ENCODE measurements at regions not wholly inside any gene's neighbourhood (a gene's known extent, or its start where the extent isn't known, plus 50 kb on each side); places are given as distances from the start of the nearest gene placed in this dataset.

DNA sequence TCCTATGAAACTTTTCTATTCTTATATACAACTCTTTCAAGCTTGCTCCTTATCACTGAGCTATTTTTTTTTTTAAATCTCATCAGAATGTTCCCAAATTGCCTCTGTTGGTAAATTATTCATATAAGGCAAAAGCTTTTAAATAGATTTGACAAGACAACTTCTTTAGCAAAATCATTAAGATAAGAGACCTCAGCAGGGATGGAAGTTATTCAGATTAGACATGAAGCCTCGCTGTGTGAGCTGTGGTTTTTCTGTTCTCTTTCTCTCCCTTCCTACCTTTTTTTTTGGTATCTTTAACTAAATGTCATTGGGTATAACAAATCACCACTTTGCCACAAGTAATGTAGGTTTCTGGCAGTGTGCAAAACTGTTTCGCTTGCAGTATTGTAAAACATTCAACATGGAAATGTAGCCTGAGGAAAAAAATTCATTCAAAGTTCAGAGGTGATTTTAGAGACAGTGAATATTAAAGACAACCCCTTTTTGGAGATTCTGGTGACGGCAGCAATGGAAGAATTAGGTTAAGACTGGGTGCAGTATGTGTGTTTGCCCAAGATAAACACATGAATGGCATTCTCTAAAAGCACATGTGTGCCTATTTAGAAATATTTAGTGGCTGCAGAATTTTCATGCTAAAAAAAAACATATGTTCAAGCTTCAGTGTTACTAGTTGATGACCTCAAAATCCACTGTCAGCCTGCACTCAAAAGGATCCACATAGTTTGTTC is 467.1 kb downstream of the ZNF608 start:
- DNase-seq (ENCODE audit: low spot score), result no peak
- intact Hi-C loops (cut with DNase I), result no loop called here

DNA sequence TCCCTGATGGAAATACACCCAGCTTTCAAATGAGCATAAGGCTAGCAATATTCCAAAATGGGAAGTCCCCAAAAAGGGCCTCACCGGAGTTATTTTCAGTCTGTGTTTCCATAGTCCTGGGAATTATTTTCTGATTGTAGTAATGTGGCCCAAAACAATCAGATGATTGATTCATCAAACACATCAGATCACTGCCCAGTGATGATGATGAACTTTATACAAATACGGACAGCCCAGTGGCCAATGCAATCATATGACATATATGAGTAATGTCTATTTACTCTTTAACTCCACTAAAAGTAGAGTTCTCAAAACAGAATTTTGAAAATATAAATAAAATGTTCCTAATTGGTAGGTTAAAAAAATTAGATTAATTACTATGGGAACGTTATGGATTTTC is 467.8 kb downstream of the ZNF608 start:
- DNase-seq (ENCODE audit: low spot score), result no peak
- intact Hi-C loops (cut with DNase I), result no loop called here

DNA sequence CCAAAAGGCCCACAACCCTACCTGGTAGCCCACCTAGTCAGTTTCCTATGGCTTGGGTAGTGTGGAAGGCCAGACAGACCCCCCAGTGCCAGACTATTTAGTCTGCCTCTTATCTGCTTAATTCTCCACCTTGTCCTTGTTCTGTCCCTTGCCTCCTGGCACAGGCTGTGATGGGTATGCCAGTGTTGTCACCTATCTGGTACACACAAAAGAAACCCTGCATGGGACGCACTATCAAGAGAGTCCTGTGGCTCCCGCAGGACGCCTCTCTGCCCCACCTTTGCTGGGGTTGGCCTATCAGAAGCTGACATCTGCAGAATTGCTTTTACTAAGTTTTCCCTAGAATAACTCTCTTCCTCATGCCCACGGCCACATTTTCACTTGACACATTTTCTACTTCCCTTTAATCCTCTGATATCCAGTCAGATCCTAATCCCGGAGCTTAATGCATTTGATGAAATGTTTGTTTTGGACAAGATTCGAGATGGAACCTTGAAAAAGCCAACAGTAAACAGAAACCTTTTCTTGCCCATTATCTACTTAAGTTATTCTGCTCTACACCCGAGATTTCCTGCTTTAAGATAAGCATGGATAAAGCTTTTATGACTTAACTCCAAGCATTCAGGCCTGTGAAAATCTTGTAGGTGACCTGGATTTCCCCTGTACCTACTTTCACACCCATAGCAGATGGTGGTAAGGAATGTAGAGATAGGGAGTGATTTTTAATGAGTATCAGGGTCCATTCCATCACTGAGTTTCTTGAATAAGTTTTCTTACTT is 468.5 kb downstream of the ZNF608 start:
- no peak for DNase-seq (ENCODE audit: low spot score)
- intact Hi-C loops (cut with DNase I), result no loop called here

DNA sequence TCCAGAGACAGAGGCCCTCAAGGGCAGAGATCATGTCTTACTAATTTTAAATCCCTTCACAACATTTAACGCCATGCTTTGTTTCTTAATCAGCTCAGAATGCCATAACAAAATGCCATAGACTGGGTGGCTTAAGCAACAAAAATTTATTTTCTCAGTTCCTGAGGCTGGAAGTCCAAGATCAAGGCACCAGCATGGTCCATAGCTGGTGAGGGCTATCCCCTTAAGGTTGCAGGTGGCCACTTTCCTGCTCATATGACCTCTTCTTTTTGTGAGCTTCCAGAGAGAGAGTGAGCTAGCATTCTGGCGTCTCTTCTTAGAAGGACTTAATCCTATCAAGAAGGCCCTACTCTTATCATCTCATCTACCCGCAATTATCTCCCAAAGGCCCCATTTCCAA is 470.3 kb downstream of the ZNF608 start:
- DNase-seq (ENCODE audit: low spot score), result no peak
- intact Hi-C loops (cut with DNase I), result no loop called here

DNA sequence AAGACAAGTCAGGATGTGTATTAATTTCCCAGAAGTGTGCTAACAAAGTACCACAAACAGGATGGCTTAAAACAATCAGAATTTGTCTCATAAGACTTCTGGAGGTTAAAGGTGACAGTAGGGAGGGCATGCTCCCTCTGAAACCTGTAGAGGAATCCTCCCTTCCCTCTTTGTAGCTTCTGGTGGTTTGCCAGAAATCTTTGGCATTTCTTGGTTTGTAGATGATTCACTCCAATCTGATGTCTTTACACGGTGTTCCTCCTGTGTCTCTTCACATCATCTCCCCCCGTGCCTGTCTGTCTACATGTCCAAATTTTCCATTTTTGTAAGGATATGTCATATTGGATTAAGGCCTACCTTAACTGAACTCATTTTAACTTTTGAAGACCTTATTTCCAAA is 471.5 kb downstream of the ZNF608 start:
- no peak for DNase-seq (ENCODE audit: low spot score)
- intact Hi-C loops (cut with DNase I), result no loop called here

DNA sequence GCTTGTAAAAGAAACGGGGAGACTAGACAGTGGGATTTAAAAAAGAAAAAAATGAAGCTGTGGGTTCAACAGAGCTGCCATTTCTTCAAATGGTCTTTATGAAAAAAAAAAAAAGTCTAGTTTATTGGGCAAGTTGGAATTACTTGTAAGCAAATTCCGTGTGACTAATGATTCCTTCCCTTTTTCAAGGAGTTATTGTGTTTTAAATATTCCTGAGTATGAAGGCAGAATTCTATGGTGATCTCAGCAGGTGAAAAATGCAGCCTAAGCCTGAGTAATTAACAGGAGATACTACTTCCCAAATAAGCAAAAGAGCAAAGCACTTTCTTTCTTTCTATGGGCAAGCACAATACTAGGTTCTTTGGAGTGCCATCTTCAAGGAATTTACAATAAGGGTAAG is 481.9 kb downstream of the ZNF608 start:
- no peak for DNase-seq (ENCODE audit: low spot score)
- intact Hi-C loops (cut with DNase I), result no loop called here

DNA sequence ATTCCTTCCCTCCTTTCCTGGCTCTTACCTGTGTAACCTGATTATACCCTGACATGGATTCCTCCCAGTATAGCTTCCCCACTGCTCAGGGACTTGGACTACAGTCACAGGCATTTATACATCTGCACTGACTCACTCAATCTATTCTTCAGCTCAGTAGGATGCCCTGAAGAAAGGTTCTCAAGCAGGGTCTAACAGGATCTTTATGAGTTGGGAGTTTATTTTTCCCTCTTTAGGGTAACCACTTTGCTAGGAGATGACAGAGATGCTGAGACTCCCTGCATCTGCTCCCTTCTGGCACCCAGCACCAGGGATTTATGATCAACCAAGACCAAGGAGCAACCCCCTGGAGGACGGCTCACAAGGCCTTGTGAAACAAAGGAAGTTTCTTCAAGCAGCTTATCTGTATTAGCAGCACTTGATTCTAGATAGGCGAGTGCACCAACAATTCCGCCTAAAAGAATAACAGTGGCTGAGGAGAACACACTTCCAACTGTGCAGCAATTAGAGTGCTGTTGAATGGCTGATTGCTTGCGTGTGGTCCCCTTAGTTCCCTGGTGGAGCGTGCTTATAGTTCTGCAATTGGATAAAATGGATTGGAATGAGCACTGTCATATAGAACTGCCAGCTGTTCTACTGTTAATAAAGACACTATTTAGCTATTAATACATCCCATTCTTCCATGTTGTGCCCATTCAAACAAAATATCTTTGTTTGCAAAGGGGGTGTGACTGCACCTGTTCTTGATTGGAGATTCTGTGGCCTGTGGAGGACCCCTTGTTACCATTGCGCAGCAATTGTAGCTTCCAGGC is 482.6 kb downstream of the ZNF608 start:
- intact Hi-C loops (cut with DNase I), result no loop called here
- no peak for DNase-seq (ENCODE audit: low spot score)

DNA sequence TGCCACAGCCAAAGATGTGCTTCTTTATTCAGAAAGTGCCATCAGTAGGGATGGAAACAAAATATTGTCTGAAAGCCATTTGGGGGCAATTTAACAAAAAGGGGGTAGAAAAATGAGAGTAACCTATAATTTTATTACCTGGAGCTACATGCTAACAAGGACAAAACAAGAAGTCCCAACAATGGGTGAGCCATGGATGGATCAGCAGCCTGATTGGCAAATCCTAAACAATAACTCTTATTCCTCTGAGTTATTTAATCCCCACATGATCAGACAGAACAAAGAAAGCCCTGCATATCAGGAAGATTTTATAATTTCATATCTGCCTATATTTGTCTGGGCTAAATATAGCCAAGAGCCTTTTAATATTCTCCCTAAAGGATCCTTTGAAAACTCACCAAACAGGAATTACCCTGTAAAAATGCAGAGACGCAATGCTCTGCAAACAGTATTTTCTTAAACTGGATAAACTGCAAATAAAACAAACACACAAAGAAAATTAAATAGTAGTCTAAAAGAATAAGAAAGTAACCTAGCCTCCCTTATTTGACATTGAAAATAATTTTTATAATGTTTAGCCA is 483.4 kb downstream of the ZNF608 start:
- DNase-seq (ENCODE audit: low spot score), result no peak
- intact Hi-C loops (cut with DNase I), result no loop called here

DNA sequence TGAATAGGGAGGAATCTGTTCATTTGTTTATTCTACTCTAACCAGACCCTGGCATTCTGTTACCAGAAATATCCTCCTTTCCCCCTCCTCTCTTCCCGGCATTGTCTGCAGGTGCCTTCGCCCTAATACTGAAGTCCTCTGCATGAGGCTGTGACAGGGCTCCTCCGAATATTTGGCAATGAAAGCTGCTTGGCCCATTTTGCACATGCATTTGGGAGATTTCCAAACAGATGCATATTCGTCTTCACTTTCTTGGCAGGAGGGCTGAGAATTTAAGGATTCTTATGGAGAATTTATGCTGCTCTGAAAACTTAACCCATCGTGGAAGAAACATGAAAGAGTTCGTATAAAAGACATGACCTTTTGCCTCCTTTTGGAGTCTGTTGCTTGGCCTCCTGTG is 484.0 kb downstream of the ZNF608 start:
- no peak for DNase-seq (ENCODE audit: low spot score)
- intact Hi-C loops (cut with DNase I), result no loop called here

DNA sequence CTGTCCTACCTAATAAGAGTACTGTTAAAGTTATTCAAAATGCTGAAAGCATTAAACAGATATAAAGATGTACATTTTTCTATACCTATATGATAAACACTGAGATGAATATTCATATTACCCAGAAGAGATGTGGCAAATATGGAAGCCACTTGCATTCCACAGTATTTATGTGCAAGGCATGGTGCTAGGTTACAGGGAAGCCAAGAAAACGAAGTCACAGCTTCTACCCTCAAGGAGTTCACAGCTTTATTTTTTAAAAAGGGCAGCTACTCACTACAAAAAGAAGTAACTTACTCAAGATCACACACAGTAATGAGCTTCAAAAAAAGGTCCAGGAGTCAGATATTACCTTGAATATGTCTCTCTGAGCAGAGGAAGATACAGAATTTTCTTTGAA is 484.6 kb downstream of the ZNF608 start:
- intact Hi-C loops (cut with DNase I), result no loop called here
- DNase-seq (ENCODE audit: low spot score), result no peak

DNA sequence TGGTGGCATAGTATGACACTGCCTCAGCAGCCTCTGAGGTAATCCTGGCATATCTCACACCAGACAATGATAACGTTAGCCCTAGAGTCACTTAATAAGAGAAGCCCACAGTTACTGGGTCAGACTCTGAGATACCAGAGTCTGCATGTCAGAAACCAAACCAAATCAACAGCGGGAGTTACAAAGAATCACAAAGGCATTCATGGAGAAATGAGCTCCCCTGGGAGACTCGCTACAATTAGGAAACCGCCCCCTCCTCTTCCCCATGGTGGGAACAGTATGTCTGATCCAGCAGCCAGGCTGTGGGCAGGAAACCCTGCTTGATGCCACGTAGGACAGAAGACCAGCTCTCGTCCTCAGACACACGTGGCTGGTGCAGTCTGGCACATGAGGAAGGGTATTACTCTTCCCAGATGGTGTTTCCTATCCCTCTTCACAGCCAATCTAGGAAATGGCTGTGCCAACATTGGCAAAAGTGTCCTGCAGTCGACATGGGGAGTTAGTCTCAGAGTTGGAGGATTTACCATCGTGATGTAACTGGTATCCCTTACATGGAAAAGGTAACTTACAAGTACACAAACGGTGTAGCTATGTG is 485.4 kb downstream of the ZNF608 start:
- DNase-seq (ENCODE audit: low spot score), result no peak
- intact Hi-C loops (cut with DNase I), result no loop called here

DNA sequence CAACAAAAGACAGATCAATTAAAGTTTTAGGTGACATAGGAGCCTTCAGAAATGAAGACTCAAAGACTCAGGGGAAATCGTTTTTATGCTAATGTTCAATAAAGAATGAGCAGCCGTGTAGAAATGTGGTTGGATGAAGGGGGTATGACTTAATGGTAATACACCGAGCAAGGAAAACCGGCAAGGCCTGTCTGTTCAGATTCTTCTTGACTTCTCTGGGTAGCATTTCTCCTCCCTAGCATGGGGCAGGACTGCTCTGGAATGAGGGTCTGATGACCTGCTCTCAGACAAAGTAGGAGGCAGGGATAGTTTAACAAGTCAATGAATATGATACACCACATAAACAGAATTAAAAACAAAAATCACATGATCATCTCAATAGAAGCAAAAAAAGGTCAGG is 487.4 kb downstream of the ZNF608 start:
- no peak for DNase-seq (ENCODE audit: low spot score)
- intact Hi-C loops (cut with DNase I), result no loop called here

DNA sequence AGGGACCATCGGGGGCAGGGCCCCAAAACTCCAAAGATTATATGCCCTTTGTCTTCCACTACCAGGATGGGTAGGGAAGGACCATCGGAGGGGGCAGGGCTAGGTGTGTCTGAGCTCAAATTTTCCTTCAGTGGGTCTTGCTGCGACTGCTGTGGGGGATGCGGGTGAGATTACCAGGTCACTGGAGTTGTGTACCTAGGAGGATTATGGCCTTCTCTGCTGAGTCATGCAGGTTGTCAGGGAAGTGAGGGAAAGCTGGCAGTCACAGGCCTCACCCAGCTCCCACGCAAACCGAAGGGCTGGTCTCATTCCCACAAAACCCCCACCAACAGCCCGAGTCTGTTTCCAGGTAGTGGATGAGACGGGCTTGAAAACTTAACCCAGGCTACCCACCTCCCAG is 489.4 kb downstream of the ZNF608 start:
- intact Hi-C loops (cut with DNase I), result no loop called here

DNA sequence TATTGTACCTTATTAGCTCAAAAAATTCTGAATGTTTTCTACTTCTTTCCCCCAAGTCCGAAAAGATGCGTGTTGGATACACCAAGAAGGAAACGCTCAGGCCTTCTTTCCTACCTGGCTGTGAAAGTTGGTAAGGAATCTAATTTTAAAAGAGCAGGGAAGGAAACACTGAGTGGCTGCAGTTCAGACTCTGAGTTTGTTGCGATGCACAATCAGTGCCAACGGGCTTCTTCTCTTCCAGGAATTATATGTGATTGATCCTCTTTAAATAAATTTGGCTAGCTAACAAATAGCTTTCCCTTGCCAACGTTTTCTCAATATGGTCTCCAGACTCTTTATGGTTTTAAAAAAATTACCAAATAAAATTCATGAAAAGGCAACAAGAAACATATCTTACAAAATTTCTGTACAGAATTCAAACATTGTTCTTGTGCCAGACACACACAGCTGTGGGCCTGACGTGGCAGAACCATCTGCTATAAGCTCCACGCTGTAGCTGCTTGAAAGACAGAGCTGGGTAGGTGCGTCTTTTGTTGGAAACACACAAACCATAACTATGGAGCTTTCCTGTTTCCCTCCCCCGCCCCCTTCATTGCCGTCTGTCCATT is 493.1 kb downstream of the ZNF608 start:
- no peak for DNase-seq (ENCODE audit: low spot score)
- intact Hi-C loops (cut with DNase I), result no loop called here

More for the DNA sequence above, 489.4 kb downstream of the ZNF608 start:
- DNase-seq (ENCODE audit: low spot score), result no peak

DNA sequence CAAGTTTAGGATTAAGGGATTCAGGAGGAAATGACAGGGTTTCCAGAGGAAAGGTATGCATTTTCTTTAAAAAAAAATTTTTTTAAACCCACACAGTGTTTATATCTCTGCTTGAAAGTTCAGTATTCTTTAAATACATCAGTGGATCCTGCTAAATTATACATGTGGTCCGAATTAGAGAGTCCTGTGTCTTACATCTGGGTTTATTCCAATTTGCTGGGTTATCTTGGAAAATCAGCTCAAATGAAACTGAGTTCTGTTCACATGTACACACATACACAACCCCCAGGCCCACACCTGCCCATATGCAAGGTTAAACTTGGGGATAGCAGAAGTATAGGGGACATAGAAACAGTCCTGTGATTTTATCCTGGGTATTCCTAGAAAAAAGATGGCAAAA is 493.7 kb downstream of the ZNF608 start:
- intact Hi-C loops (cut with DNase I), result no loop called here
- DNase-seq (ENCODE audit: low spot score), result no peak

DNA sequence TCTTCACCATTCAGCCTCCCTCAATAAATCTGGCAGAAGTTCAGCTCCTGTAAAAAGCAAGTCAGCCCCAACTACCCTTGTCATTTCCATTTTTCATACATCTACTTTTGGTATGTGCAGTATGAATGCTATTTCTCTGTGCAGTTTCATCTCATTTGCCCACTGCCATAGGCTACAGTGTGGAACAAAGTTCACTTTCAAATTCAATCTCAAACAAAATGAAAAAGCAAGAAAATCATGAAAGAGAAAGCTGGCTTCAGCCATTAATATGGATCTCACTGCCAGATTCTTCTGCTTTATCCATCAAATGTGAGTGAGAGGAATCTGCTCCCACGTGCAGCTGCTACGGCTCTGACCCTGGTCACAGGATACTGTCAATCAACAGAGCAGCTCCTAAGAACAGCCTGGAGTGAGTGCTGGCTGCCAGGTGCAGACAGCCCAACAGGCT is 494.2 kb downstream of the ZNF608 start:
- DNase-seq (ENCODE audit: low spot score), result no peak
- intact Hi-C loops (cut with DNase I), result no loop called here

DNA sequence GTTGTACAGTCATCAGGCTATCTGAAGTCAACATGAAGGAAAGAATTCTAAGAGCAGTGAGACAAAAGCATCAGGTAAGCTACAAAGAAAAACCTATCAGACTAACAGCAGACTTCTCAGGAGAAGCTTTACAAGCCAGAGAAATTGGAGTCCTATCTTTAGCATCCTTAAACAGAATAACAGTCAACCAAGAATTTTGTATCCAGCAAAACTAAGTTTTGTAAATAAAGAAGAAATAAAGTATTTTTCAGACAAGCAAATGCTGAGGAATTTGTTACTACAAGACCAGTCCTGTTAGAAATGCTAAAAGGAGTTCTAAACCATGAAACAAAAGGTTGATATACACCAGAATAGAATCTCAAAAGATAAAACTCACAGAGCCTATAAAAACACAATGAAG is 501.2 kb downstream of the ZNF608 start:
- DNase-seq (ENCODE audit: low spot score), result no peak
- intact Hi-C loops (cut with DNase I), result no loop called here

DNA sequence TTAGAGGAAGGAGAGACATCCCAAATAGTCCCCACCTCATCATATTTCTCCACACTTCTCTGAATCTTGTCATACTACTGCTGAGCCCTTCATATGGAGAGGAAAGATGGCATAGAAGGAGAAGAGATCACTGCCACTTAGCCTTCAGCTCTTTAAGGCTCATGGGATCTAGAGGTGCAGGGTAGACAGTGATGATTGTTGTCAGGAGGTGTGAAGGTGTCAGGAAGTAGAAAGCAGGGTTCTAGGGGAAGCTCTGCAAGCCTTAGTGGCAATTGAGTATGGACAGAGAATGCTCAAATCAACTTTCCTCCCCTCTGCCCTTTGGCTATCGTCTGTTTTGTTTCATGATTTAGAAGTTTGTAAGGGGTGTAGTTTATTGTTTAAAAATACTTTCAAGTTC is 505.7 kb downstream of the ZNF608 start:
- intact Hi-C loops (cut with DNase I), result no loop called here

DNA sequence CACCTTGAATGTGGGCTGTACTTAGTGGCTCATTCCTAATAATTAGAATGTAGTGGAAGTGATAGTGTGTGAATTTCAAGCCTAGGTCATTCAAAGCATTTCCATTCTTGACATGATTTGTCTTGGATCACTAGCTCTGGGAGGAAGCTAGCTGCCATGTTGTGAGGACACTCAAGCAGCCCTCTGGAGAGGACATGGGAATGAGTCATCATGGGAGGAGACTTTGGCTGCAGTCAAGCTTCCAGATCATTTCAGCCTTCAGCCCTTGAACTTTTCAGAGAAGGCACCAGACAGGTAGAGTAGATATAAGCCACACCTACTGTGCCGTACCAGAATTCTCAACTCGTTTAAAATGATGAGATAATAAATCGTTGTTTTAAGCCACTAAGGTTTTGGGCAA is 506.9 kb downstream of the ZNF608 start:
- no peak for DNase-seq (ENCODE audit: low spot score)
- intact Hi-C loops (cut with DNase I), result no loop called here

More for the DNA sequence above, 505.7 kb downstream of the ZNF608 start:
- DNase-seq (ENCODE audit: low spot score), result no peak

All from cardiac septum (tissue), 1 donor.